Activated naive CD4-positive, alpha-beta T cell treated with anti-CD3 and anti-CD28 coated beads for 36 hours (primary cell): ENCODE measurements at regions not wholly inside any gene's neighbourhood (a gene's known extent, or its start where the extent isn't known, plus 50 kb on each side); places are given as distances from the start of the nearest gene placed in this dataset.

Experiments used
- CTCF ChIA-PET: fragments of 350-600 bp; sonication (Branson Sonifier 250); formaldehyde crosslinking; loops from one replicate; lab custom pipeline; 2021; ENCODE audit warnings: antibody characterized with exemption; lab: Charles Lee
- DNase-seq: peaks from one replicate; pipeline ENCODE4 v3.0.0-alpha.2; 2020
- H3K27ac Mint-ChIP-seq: one replicate; pipeline ENCODE4 v1.8.0; 2021; ENCODE audit warnings: mild to moderate bottlenecking, mixed read lengths
- H3K27me3 Mint-ChIP-seq: one replicate; pipeline ENCODE4 v1.8.0; 2021; ENCODE audit warnings: low read depth, mixed read lengths
- H3K36me3 Mint-ChIP-seq: one replicate; pipeline ENCODE4 v1.8.0; 2021; ENCODE audit warnings: low read depth, mixed read lengths
- H3K4me1 Mint-ChIP-seq: one replicate; pipeline ENCODE4 v1.8.0; 2021; ENCODE audit warnings: low read depth, mixed read lengths
- H3K4me3 Mint-ChIP-seq: one replicate; pipeline ENCODE4 v1.8.0; 2021; ENCODE audit warnings: mild to moderate bottlenecking, moderate library complexity, mixed read lengths
- H3K9me3 Mint-ChIP-seq: one replicate; pipeline ENCODE4 v1.8.0; 2021; ENCODE audit warnings: mixed read lengths
- intact Hi-C: fragments of 100-400 bp; cut with micrococcal nuclease; formaldehyde crosslinking; loops from one replicate; pipeline ENCODE4 v1.15.1; 2023

DNA sequence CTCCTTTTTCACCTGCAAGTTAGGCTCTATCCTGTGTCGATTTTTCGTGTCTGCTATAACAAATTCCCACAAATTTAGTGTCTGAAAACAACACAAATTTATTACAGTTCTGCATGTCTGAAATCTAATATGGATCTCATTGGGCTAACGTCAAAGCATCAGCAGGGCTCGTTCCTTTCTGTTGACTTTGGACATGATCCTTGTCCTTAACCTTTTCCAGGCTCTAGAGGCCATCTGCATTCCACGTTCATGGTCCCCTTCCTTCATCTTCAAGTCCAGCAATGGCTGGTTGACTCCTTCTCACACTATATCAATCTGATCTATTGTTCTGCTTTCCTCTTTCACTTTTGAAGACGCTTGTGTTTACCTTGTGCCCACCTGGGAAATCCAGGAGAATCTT is 165.7 kb upstream of the RARB start:
- Mint-ChIP-seq H3K27me3 (no peaks in the 10 kb centered on the region), H3K9me3 (peaks cover 6% of the 10 kb centered on the region), H3K36me3 (no peaks in the 10 kb centered on the region), H3K4me1 (no peaks in the 10 kb centered on the region), H3K27ac (no peak overlapping the region), H3K4me3 (no peak overlapping the region)
- CTCF ChIA-PET: no interaction called here
- no peak for DNase-seq
- intact Hi-C loops: no loop called here

DNA sequence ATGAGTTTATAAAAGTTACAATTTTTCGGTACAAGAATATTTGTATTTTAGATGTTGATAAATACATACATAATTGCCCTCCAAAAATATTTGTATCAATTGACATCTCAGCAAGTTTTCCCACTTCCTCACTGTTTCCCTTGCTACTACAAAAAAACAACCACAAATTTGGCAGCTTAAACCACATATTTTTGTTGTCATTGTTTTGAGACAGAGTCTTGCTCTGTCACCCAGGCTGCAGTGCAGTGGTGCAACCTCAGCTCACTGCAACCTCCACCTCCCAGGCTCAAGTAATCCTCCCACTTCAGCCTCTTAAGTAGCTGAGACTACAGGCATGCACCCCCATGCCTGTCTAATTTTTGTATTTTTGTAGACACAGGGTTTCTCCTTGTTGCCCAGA is 162.8 kb upstream of the RARB start:
- CTCF ChIA-PET: no interaction called here
- intact Hi-C loops: no loop called here
- H3K27ac Mint-ChIP-seq: no peak overlapping the region

DNA sequence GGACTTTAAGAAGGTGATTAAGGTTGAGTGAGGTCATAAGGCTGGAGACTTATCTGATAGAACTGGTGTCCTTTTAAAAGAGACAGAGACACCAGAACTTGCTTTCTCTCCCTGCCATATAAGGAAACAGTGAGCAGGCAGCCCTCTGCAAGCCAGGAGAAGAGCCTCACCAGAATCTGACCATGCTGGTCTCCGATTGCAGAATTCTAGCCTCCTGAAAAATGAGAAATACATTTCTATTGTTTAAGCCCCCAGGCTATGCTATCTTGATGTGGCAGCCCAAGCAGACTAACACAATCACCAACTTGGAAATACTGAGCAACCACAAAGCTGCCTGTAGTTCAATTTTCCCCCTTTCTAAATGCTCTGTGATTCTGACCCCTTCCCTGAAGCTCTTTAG is 161.4 kb upstream of the RARB start:
- intact Hi-C loops: no loop called here
- H3K4me3 Mint-ChIP-seq: no peak overlapping the region
- no peak for DNase-seq
- H3K9me3 Mint-ChIP-seq: peaks cover 4% of the 10 kb centered on the region
- no peaks in the 10 kb centered on the region for H3K4me1 Mint-ChIP-seq
- H3K36me3 Mint-ChIP-seq: no peaks in the 10 kb centered on the region
- CTCF ChIA-PET: no interaction called here
- peaks cover 4% of the 10 kb centered on the region for H3K27me3 Mint-ChIP-seq
- no peak overlapping the region for H3K27ac Mint-ChIP-seq

More for the DNA sequence above, 162.8 kb upstream of the RARB start:
- H3K27me3 Mint-ChIP-seq: no peaks in the 10 kb centered on the region
- H3K4me3 Mint-ChIP-seq: no peak overlapping the region
- peaks cover 7% of the 10 kb centered on the region for H3K9me3 Mint-ChIP-seq
- no peak for DNase-seq
- no peaks in the 10 kb centered on the region for H3K36me3 Mint-ChIP-seq
- no peaks in the 10 kb centered on the region for H3K4me1 Mint-ChIP-seq

DNA sequence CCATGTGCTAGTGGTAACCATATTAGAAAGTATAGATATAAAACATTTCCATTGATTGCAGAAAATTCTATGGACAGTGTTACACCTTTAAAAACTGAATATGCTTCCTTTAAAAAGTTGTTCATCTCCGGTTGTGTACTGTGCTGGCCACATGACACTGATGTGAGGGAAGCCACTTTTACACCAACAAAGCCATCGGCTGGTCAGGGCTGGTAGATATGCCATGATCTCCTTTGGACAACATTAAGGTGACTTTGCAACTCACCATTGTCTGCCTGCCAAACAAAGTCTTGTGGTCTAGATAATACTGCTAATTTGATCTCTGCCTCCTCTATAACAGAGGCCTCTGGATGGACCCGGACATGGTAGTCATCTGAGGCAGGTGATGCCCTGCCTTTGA is 156.0 kb upstream of the RARB start:
- no peak overlapping the region for H3K27ac Mint-ChIP-seq
- no peaks in the 10 kb centered on the region for H3K36me3 Mint-ChIP-seq
- CTCF ChIA-PET: no interaction called here
- intact Hi-C loops: no loop called here
- DNase-seq: no peak
- H3K9me3 Mint-ChIP-seq: peaks cover 2% of the 10 kb centered on the region
- peaks cover 4% of the 10 kb centered on the region for H3K27me3 Mint-ChIP-seq
- no peaks in the 10 kb centered on the region for H3K4me1 Mint-ChIP-seq
- H3K4me3 Mint-ChIP-seq: no peak overlapping the region

DNA sequence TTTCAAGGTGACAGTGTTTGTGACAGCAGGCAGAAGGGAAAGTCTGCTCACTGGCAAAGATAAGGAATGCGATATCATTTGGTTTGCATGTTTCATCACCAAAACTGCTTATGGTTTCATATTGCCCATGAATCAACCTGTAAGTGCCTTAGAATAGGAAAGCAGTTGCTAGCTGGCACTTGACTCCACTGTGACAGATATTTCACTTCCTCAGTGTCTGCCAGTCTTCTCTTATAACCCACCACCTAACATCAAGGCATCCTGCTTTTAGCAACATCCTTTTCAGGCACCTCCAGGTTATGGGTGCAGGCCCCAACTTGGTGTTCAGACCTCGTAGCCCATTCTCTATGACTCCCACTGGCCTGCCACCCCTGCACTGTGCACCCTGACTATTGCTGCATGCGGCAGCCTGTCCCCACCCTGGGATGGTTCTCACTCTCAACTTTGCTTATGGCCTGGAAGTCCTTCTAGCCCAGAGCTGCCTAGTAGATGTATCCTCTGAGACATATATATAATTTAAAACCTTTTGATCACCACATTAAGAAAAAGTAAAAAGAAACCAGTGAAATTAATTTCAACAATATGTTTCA is 154.4 kb upstream of the RARB start:
- Mint-ChIP-seq H3K36me3 (no peaks in the 10 kb centered on the region), H3K27me3 (peaks cover 4% of the 10 kb centered on the region), H3K4me1 (no peaks in the 10 kb centered on the region), H3K27ac (no peak overlapping the region), H3K4me3 (no peak overlapping the region), H3K9me3 (no peaks in the 10 kb centered on the region)
- CTCF ChIA-PET: no interaction called here
- intact Hi-C loops: no loop called here
- no peak for DNase-seq

DNA sequence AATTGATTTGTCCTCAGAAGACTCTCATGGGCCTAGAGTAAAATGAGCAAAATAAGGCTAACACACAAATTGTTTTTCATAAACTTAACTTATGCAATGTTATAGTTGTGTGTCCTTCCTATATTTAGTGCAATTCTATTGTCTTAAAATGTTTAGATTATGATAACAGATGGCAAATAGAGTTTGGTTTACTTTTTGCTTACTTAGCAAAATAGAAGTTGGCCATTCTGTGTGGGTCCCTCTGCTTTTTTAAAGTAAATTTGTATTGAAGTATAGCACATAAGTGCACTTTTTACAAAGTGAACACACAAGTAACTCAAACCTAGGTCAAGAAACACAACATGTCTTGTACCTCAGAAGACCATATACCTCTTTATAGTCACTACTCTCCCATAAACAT is 150.6 kb upstream of the RARB start:
- intact Hi-C loops: no loop called here
- CTCF ChIA-PET: no interaction called here
- H3K4me3 Mint-ChIP-seq: no peak overlapping the region
- H3K4me1 Mint-ChIP-seq: no peaks in the 10 kb centered on the region
- H3K9me3 Mint-ChIP-seq: peaks cover 1% of the 10 kb centered on the region
- DNase-seq: no peak
- H3K36me3 Mint-ChIP-seq: no peaks in the 10 kb centered on the region
- H3K27me3 Mint-ChIP-seq: no peaks in the 10 kb centered on the region
- no peak overlapping the region for H3K27ac Mint-ChIP-seq

DNA sequence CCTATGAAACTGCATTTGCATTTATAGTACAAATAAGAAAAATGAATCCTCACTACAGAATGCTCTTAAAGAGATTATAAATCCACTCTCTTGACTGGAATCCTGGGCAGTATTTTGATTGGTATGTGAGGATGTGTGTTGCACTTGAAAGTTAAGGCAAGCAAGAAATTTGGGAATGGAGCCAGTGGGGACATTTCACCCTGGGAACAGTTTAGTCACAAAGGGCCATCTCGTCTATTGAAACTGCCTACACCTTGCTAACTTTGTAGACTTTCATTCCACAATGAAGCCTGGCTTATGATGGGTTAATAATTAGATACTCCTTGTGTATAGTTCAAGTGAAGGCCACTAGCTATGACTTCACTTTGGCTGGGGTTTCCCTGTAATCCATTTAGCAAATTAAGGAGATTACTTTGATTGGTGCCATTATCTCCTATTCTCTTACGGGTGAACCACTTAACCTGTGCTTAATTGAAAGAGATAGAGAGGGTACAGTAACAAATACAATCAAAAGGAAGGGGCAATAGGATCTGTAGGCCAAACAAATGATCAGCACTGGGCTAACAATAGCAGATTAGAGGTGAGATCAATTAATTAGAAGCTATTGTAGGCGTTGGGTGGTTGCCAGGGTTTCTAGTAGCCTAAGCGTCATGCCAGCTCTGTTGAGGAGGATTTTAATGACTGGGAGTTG is 146.9 kb upstream of the RARB start:
- intact Hi-C loops: no loop called here
- peaks cover 1% of the 10 kb centered on the region for H3K9me3 Mint-ChIP-seq
- no peak overlapping the region for H3K27ac Mint-ChIP-seq
- H3K4me3 Mint-ChIP-seq: no peak overlapping the region
- DNase-seq: no peak
- no peaks in the 10 kb centered on the region for H3K36me3 Mint-ChIP-seq
- CTCF ChIA-PET: no interaction called here
- no peaks in the 10 kb centered on the region for H3K27me3 Mint-ChIP-seq
- no peaks in the 10 kb centered on the region for H3K4me1 Mint-ChIP-seq

DNA sequence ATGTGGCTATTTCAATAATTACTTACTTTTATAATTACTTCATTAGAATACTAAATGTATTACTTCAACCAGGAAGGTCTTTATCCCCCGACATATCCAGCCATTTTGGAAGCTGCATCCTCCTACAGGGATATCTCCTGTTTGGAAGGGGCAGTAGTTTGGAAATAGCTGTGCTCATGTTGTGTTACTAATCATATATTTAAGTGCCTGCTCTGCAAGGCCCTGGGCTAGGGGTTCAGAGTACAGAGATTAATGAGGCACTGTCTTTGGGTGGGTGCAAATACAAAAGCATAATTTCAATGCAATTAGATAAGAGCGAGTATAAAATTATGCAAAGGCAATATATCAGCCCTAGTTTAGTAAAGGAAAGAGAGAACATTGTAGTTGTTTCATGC is 146.3 kb upstream of the RARB start:
- CTCF ChIA-PET: no interaction called here
- DNase-seq: no peak
- H3K4me3 Mint-ChIP-seq: no peak overlapping the region

DNA sequence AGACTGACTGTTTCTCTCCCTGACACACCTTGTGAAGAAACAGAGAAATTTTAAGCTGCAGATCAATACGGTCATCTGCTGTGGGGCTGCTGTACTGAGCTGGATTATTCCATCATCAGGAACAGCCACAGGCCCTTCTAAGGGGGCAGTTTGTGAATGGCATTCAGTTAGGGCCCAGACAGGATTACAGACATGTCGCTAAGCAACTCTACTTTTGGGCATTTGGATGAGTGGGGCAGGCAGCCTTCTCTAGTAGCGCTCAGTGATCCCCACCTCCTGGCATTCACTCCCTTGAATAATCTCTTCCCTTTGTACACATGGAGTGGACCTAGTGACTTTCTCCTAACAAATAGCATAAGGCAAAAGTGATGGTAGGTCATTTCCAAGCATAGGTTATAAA is 144.4 kb upstream of the RARB start:
- CTCF ChIA-PET: no interaction called here

More for the DNA sequence above, 146.3 kb upstream of the RARB start:
- H3K4me1 Mint-ChIP-seq: no peaks in the 10 kb centered on the region
- no peaks in the 10 kb centered on the region for H3K36me3 Mint-ChIP-seq
- peaks cover 1% of the 10 kb centered on the region for H3K9me3 Mint-ChIP-seq
- no peak overlapping the region for H3K27ac Mint-ChIP-seq
- intact Hi-C loops: no loop called here
- H3K27me3 Mint-ChIP-seq: peaks cover 1% of the 10 kb centered on the region

DNA sequence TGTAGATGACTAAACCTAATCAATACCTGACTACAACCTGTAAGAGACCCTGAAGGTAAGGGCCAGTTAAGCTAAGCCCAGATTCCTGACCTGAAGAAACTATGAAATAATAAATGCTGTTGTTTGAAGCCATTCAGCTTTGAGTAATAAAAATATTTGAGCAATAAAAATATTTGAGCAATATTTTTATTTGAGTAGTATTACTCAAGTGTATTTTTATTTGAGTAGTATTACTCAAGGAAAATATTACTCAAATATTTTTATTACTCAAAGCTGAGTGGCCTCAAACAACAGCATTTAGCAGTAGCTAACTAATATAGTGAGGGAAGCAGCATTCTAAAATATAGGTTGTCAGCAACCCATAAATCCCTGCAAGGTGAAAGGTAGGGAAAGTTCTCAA is 143.8 kb upstream of the RARB start:
- Mint-ChIP-seq H3K27me3 (peaks cover 1% of the 10 kb centered on the region), H3K4me1 (no peaks in the 10 kb centered on the region), H3K27ac (no peak overlapping the region), H3K9me3 (peaks cover 3% of the 10 kb centered on the region), H3K4me3 (no peak overlapping the region), H3K36me3 (no peaks in the 10 kb centered on the region)
- intact Hi-C loops: no loop called here
- CTCF ChIA-PET: no interaction called here
- DNase-seq: no peak

More for the DNA sequence above, 144.4 kb upstream of the RARB start:
- no peak for DNase-seq
- Mint-ChIP-seq H3K9me3 (peaks cover 1% of the 10 kb centered on the region), H3K27ac (no peak overlapping the region), H3K27me3 (peaks cover 1% of the 10 kb centered on the region), H3K36me3 (no peaks in the 10 kb centered on the region), H3K4me3 (no peak overlapping the region), H3K4me1 (no peaks in the 10 kb centered on the region)
- intact Hi-C loops: no loop called here

DNA sequence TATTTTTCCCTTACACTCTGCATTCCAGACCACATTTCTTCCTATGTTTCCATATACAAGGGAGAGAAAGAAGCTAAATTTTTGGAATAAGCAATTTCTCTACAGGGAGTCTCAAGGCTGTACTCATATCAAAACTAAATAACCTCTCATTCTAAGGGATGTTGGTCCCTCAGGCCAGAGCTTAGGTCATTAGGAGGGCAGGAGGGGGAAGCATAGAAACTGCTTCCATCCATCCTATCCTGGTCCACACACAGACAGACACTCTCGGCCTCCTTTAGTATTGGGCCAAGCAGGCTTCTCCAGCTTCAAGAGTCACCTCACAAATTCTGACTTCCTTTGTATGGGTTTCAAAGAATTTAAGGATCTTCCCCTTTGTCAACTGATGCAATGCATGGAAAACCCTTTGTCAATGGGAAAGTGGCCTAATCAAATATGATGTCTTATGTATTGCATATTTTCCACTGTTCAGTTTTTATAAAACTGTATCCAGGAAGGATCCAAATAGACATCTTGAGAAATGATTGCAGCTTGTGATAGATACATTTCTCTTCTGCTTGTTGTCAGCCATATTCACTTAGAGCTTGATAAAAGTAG is 140.7 kb upstream of the RARB start:
- peaks cover 2% of the 10 kb centered on the region for H3K9me3 Mint-ChIP-seq
- no peaks in the 10 kb centered on the region for H3K4me1 Mint-ChIP-seq
- no peak overlapping the region for H3K4me3 Mint-ChIP-seq
- DNase-seq: no peak
- no peak overlapping the region for H3K27ac Mint-ChIP-seq
- CTCF ChIA-PET: interaction anchor here (0.5 kb wide), 1 partner anchor 177 kb away, joined by 3 read pairs; no protein-coding TSS in a partner anchor
- H3K27me3 Mint-ChIP-seq: peaks cover 1% of the 10 kb centered on the region
- no peaks in the 10 kb centered on the region for H3K36me3 Mint-ChIP-seq
- intact Hi-C loops: no loop called here

DNA sequence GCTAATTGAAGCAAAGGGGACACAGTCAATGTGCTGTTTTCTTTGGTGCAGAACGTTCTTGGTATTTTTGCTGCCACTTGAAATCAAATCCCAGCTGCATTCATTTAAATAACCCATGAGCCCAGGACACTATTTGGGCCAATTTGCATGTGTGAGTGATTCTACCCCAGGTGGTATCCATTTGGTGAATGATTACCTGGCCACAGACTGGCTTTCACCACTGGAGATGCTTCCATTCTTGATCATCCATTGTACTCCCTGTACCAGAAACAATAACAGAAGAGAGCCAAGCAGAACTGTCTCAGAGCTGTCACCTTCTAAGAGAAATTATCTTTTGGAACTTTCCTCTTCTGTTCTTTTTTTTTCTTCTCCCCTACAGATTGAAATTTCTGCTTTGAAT is 139.7 kb upstream of the RARB start:
- peaks cover 1% of the 10 kb centered on the region for H3K27me3 Mint-ChIP-seq
- no peak overlapping the region for H3K27ac Mint-ChIP-seq

DNA sequence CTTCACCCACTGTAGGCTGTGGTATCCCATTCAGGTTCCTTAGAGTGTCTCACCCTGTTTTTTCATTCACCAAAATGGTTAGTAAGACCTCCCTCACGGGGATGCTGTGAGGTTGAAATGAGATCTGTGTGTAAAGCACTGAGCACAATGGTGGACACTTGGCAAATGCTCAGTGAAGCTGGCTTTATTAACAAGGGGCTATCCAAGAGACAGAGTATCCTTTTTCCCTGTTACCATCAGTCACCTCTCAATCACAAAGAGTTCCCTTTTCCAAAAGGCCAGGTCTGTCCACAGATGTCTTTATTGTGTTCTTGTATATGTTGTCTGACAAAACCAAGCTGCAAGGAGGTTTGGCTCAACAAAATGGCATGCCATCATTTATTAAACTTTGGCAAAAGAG is 138.9 kb upstream of the RARB start:
- intact Hi-C loops: no loop called here
- Mint-ChIP-seq H3K27me3 (peaks cover 1% of the 10 kb centered on the region), H3K4me1 (no peaks in the 10 kb centered on the region), H3K36me3 (no peaks in the 10 kb centered on the region), H3K9me3 (peaks cover 2% of the 10 kb centered on the region), H3K4me3 (no peak overlapping the region), H3K27ac (no peak overlapping the region)
- no peak for DNase-seq
- CTCF ChIA-PET: no interaction called here

More for the DNA sequence above, 139.7 kb upstream of the RARB start:
- no peak overlapping the region for H3K4me3 Mint-ChIP-seq
- H3K36me3 Mint-ChIP-seq: no peaks in the 10 kb centered on the region
- intact Hi-C loops: no loop called here
- no peaks in the 10 kb centered on the region for H3K4me1 Mint-ChIP-seq
- CTCF ChIA-PET: no interaction called here
- no peak for DNase-seq
- H3K9me3 Mint-ChIP-seq: peaks cover 2% of the 10 kb centered on the region
